Activated CD4-positive, alpha-beta T cell treated with anti-CD3 and anti-CD28 coated beads for 24 hours (primary cell): ENCODE measurements at regions not wholly inside any gene's neighbourhood (a gene's known extent, or its start where the extent isn't known, plus 50 kb on each side); places are given as distances from the start of the nearest gene placed in this dataset.

ENCODE experiments used
- DNase-seq, 2 donors: peaks; one replicate each; pipeline ENCODE4 v3.0.0-alpha.2; 2020; ENCODE audit warnings: low read depth in 2 of 2

GRCh38 chr13:31896427-31896826, 135.1 kb upstream of the FRY start:
- no peak for DNase-seq

DNA sequence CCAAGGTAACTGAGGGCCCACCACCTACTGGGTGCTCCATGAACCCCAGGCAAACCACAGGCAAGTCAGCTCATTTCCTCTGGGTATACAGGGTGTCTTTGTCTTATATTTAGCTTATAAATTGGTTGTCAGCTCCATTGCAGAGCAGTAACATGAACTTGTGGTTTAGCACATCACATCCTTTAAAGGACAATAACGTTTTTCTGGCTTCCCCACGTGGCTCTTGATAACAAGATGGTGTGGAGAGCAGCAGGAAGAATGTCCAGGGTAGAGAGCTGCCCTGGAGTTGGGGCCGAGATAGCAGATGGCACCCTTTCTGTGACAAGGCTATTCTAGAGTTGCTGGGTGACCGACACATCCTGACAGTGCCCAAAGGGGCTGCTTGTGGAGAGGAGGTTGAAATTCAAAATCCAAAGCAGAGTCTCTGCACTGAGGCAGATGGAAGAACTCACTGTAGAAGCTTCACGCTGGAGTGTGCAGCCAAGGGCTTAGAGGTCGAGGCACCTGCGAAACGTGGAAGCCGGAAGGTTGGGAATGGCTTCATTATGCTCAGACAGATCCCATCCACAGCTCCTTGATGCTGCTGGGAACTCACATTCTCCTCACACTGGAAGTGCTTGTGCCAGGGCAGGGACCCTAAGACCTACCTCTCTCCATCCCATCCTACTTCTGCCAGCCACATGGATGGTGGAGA, 133.0 kb upstream of the FRY start:
- DNase-seq = no peak

DNA sequence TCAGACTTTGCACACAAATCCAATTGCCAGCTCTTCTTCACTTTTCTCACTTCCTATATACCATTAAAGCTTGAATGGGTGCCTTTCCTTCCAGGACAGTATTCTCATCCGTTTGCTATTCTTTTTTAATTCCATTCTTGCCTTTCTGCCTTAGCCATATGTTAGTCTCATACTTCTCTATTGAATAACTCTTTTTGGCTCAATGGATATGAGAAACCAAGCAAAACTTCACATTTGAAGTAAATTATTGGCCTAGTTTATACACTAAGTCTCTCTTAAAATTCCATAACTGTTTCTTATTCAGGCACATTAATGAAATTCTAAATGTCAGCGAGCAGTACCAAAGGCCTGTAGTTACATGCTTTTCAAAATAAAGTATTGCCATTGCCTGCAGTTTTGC, 129.6 kb upstream of the FRY start:
- no peak for DNase-seq

GRCh38 chr13:31903111-31903815, 128.3 kb upstream of the FRY start:
- no peak for DNase-seq

GRCh38 chr13:31904941-31905824, 126.4 kb upstream of the FRY start:
- DNase-seq = no peak

DNA sequence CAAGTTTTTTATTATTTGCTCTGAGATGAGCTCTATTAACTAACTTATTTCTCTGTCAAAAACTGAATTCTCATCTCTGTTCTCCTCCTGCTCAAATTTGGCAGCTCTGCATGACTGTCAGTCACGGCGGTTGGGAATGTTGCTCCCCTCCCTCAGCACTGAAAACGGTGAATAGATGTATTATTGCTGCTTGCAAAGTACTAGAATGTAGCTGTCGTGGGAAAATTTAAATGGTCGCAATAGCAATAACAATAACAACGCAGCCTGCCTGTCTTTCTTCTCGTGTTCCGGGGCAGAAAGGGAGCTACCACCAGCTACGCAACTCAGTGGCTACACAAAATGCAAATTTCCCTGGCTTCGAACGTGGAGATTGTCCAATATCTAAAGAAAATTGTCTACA, 125.6 kb upstream of the FRY start:
- no peak for DNase-seq

GRCh38 chr13:31908696-31909411, 122.7 kb upstream of the FRY start:
- DNase-seq = no peak

- peak; percentile 25 to 52 for DNase-seq
Measured at GRCh38 chr13:31909864-31910551, 121.6 kb upstream of the FRY start.

DNA sequence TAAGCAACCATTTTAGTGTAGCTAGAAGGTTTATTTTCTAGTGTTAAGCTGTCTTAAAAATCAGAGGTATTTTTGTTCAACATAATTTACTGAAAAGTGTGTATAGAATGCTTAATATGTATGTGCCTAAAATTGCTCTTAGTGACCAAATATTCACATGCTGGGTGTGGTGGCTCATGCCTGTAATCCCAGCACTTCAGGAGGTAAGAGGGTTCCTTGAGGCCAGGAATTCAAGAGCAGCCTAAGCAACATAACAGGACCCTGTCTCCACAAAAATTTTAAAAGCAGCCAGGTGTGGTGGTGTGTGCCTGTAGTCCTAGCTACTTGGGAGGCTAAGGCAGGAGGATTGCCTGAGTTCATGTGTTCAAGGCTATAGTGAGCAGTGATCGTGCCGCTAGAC, 120.9 kb upstream of the FRY start:
- no peak for DNase-seq

DNA sequence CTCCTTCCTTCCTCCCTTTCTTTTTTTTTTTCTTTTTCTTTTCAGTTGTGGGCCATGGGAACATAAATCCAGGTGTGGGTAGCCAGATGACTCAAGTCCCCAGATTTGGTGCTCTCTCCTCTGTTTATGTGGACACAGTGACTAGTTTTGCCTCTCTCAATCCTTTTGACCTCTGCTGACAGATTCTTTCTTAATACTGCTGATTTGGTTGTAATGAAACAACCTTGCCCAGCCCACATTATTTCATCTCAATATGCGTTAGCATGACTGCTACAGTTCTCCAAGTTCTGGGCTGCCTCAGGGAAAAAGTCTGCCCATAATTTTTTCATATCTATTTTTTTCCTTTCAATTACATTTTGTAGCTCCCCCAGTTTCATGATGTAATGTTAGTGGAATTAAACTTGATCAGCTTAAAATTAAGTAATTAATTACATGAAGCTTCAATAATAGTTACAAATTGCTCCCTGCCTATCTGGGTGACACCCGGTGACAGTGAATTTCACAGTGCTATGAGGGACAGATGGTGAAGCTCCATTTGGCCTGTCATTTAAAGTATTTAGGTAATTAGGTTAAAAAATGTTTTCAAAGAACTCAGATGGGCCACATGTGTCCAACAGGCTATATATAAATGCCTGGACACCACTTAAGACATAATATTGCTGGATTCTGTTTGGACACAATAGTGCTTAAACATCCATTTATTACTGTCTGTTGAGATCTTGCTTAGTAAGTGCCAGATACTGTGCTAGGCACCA, 118.8 kb upstream of the FRY start:
- no peak for DNase-seq

- no peak for DNase-seq
Measured at GRCh38 chr13:31913459-31913858, 118.1 kb upstream of the FRY start.

GRCh38 chr13:31914843-31915242, 116.7 kb upstream of the FRY start:
- no peak for DNase-seq

DNA sequence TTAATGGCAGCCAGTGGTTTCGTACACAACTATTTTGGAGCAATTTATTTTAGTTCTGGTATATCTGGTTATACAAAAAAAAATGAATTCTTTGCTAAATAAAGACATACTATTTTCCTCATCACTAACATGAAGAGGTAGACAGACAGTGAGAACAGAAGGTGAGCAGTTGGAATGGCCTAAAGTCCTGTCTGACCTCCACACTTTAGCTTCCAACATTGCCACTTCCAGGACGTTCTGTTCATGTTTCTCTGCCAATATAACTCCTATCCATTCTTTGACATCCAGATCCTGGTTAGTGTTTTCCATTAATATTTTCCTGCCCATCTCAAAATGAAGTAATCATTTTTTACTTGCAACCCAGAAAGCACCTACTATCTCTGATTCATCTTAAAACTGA, 112.9 kb upstream of the FRY start:
- no peak for DNase-seq

DNA sequence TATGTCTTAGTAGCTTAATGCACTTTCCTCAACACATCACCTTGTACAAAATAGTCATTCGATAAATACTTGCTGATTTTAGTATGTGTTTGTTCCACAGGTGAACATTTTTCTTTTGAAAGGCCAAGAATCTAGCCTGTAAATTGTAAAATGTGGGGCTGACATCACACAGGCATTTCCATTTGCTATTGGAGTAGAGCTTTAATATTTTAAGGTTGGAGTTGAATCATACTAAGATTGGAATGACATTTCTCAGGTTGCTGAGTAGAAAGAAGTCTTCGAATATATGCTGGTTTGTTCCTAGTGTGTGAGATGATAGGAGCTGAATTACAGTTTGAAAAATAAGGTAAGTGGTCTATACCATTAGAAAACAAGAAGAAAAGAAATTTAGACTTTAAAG, 112.3 kb upstream of the FRY start:
- no peak for DNase-seq

GRCh38 chr13:31919971-31920726, 111.4 kb upstream of the FRY start:
- DNase-seq = no peak

DNA sequence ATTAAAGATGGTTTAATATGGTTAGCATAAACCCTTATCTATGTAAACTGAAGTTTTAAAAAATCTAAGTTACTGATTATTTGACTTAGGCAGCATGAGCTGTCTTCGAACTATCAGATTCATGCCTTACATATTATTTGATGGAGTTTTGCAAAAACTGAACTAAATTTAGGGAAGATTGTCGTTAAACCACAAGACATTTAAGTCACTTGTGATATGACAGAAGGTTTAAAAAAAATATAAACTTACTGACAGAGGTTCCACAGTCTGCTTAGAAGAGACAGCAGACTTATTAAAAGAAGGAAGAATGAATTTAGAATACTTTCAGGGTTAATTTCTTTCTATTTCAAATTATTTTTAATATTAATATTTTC, 110.9 kb upstream of the FRY start:
- DNase-seq = no peak

GRCh38 chr13:31922724-31923123, 108.8 kb upstream of the FRY start:
- DNase-seq = no peak

GRCh38 chr13:31923134-31923763, 108.3 kb upstream of the FRY start:
- no peak for DNase-seq

GRCh38 chr13:31925079-31925478, 106.5 kb upstream of the FRY start:
- no peak for DNase-seq
